ENCODE measurements at regions not wholly inside any gene's neighbourhood (a gene's known extent, or its start where the extent isn't known, plus 50 kb on each side); places are given as distances from the start of the nearest gene placed in this dataset.

- TF ChIP-seq, protein P1, sequence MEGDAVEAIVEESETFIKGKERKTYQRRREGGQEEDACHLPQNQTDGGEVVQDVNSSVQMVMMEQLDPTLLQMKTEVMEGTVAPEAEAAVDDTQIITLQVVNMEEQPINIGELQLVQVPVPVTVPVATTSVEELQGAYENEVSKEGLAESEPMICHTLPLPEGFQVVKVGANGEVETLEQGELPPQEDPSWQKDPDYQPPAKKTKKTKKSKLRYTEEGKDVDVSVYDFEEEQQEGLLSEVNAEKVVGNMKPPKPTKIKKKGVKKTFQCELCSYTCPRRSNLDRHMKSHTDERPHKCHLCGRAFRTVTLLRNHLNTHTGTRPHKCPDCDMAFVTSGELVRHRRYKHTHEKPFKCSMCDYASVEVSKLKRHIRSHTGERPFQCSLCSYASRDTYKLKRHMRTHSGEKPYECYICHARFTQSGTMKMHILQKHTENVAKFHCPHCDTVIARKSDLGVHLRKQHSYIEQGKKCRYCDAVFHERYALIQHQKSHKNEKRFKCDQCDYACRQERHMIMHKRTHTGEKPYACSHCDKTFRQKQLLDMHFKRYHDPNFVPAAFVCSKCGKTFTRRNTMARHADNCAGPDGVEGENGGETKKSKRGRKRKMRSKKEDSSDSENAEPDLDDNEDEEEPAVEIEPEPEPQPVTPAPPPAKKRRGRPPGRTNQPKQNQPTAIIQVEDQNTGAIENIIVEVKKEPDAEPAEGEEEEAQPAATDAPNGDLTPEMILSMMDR (conservative IDR thresholded peaks at IDR 0.05) = no peak
- no peak overlapping the region for H3K27ac ChIP-seq
These were observed 205.6 kb downstream of the IL20RB start for GRCh38 chr3:137163241-137163871.

GRCh38 chr3:137163958-137164357, 206.2 kb downstream of the IL20RB start:
- TF ChIP-seq, protein P1 (conservative IDR thresholded peaks at IDR 0.05) = no peak
- no peak overlapping the region for H3K27ac ChIP-seq

DNA sequence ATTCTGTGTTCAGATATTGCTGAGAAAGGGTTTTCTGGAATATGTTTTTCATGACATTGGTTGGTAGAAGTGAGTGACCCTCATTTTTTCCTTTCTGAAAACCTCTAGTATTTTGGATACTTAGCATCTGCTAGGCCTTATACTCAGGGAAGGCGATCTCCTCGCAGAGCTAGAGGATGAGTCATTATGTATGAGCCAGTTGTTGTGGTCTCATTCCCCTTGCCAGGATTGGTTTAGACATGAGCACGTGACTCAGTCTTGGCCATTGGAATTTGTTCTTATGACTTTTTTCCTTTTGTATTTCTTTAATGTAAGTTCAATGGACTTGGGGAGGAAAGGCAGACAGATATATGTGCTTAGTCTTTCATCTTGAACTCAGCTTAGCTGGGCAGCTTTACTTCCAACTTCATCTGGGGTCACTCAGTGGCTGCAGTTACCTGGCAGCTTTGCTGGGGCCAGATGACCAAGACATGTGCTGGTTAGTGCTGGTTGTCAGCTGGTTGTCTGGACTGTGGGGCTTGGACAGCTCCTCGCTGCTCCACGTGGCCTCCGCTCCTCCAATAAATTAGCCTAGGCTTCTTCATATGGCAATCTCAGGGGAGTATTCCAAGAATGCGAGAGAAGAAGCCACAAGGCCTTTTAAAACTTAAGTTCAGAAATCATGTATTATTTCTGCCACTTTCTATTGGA, 207.5 kb downstream of the IL20RB start:
- no peak overlapping the region for H3K27ac ChIP-seq
- TF ChIP-seq, protein P1 (conservative IDR thresholded peaks at IDR 0.05) = no peak

DNA sequence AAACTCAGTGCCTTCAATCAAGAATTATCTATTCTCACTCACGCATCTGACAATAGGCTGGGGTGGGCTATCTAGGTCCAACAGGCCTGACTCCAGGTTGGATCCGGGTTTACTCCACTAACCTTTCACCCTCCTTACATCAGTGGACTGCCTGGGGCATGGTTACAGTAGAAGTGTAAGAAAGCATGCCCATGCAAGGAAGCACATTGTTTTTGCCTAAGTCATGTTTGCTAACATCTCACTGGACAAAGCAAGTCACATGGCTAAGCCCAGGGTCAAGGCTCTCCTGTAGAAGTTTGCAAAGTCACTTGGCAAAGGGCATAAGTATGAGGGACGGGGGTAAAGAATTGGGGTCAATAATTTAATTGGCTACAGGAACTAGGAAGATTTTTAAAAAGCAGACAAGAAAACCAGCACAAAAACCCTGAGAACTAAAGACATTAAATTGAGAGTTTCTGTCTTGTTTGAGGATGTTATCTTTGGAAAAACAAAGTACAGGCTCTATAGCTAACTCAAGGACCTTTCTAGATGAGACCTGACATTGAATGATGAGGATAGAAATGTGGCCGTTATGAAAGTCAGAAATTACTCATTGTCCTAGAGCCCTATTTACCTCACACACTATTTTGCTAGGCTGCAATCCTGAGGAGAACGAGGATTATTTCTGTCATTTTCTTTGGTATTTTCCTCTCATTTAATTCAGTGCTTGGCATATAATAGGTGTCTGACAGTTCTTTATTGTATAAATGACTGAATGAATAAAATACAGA, 214.2 kb downstream of the IL20RB start:
- no peak overlapping the region for H3K27ac ChIP-seq
- TF ChIP-seq, protein P1 (conservative IDR thresholded peaks at IDR 0.05) = no peak

DNA sequence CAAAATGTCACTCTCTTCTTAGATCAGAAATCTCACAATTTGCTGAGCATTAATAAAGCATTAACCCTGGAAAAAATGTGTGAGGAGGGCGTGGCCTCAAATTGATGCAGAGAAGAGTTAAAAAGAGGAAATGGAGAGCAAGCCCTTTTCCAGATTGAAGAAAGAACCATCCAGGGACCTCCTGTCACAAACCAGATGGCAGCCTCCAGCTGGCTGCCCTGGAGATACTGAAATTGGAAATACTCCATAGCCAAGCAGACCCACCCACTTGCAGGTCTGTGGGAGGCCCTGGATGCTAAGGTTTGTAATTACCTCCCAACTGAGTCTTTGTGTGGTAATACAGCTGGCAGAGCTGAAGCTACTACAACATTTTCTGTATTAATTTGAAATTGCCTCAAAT, 214.9 kb downstream of the IL20RB start:
- TF ChIP-seq, protein P1 (conservative IDR thresholded peaks at IDR 0.05) = no peak
- H3K27ac ChIP-seq = no peak overlapping the region

DNA sequence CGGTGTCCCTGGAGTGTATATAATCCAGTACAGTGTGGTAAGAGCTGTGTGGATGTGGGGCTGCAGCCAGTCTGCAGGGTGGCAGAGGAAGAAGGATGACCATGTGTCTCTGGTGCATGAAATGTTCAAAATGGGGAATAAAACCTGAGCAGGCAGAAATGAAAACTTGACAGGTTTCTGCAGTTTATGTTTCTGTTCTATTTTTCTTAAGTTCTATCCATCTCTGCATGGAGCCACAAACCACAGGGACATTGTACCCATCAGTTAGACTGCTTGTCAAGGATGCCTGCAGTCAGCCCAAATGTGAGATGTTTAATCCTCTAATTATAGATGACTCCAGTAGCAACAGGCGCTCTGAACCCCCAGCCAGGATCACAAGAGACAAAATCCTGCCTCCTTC, 216.7 kb downstream of the IL20RB start:
- H3K27ac ChIP-seq = no peak overlapping the region
- TF ChIP-seq, protein P1 (conservative IDR thresholded peaks at IDR 0.05) = no peak

GRCh38 chr3:137180220-137180619, 222.4 kb downstream of the IL20RB start:
- H3K27ac ChIP-seq = no peak overlapping the region
- TF ChIP-seq, protein P1 (conservative IDR thresholded peaks at IDR 0.05) = no peak
